Hematopoietic multipotent progenitor cell (in vitro differentiated cells): ENCODE measurements at regions not wholly inside any gene's neighbourhood (a gene's known extent, or its start where the extent isn't known, plus 50 kb on each side); places are given as distances from the start of the nearest gene placed in this dataset.
A peak's percentile ranks its signal among the peaks of the same experiment; 100 is the strongest.

ENCODE experiments used
- DNase-seq, 3 donors: peaks; one replicate each; pipeline ENCODE4 v3.0.0-alpha.2; 2011 to 2015; ENCODE audit warnings: low read depth in 2 of 3, low spot score in 2 of 3

- DNase-seq, result no peak
These were observed 286.3 kb downstream of the XXYLT1 start for GRCh38 chr3:194984622-194985021.

GRCh38 chr3:194985031-194985578 lies 285.9 kb downstream of the XXYLT1 start:
- DNase-seq, result peak in 1 of 3 donors; percentile 24

GRCh38 chr3:194986208-194987043 lies 284.5 kb downstream of the XXYLT1 start:
- peak in 2 of 3 donors; percentile 15 to 60 for DNase-seq

GRCh38 chr3:194987571-194988494 lies 283.1 kb downstream of the XXYLT1 start:
- DNase-seq, result no peak

- DNase-seq, result no peak
These were observed 282.3 kb downstream of the XXYLT1 start for GRCh38 chr3:194988495-194989165.

- DNase-seq, result no peak
These were observed 281.7 kb downstream of the XXYLT1 start for GRCh38 chr3:194989241-194989640.

GRCh38 chr3:194990454-194991337 lies 280.3 kb downstream of the XXYLT1 start:
- no peak for DNase-seq

- no peak for DNase-seq
These were observed 279.7 kb downstream of the XXYLT1 start for GRCh38 chr3:194991338-194991654.

GRCh38 chr3:194993896-194994295 lies 277.1 kb downstream of the XXYLT1 start:
- no peak for DNase-seq

GRCh38 chr3:194994551-194994981 lies 276.4 kb downstream of the XXYLT1 start:
- no peak for DNase-seq

GRCh38 chr3:194995334-194995733 lies 275.6 kb downstream of the XXYLT1 start:
- DNase-seq, result no peak

GRCh38 chr3:194995922-194996321 lies 275.0 kb downstream of the XXYLT1 start:
- no peak for DNase-seq

GRCh38 chr3:194996746-194997145 lies 274.2 kb downstream of the XXYLT1 start:
- DNase-seq, result no peak

GRCh38 chr3:194998417-194998816 lies 272.5 kb downstream of the XXYLT1 start:
- DNase-seq, result no peak

GRCh38 chr3:194998948-194999347 lies 272.0 kb downstream of the XXYLT1 start:
- no peak for DNase-seq

GRCh38 chr3:194999491-194999890 lies 271.5 kb downstream of the XXYLT1 start:
- no peak for DNase-seq

GRCh38 chr3:195001261-195001660 lies 269.7 kb downstream of the XXYLT1 start:
- no peak for DNase-seq

- DNase-seq, result peak in 2 of 3 donors; percentile 74 to 75
These were observed 268.7 kb downstream of the XXYLT1 start for GRCh38 chr3:195001961-195002861.
